Stimulated activated CD4-positive, alpha-beta T cell treated with anti-CD3 and anti-CD28 coated beads, TNF-alpha, amount 100 ng/mL, for 48 hours (primary cell): ENCODE measurements at regions not wholly inside any gene's neighbourhood (a gene's known extent, or its start where the extent isn't known, plus 50 kb on each side); places are given as distances from the start of the nearest gene placed in this dataset.

Source experiments
- DNase-seq, 3 donors: peaks; one replicate each; pipeline ENCODE4 v3.0.0-alpha.2; 2020; ENCODE audit warnings: low read depth in 3 of 3

DNA sequence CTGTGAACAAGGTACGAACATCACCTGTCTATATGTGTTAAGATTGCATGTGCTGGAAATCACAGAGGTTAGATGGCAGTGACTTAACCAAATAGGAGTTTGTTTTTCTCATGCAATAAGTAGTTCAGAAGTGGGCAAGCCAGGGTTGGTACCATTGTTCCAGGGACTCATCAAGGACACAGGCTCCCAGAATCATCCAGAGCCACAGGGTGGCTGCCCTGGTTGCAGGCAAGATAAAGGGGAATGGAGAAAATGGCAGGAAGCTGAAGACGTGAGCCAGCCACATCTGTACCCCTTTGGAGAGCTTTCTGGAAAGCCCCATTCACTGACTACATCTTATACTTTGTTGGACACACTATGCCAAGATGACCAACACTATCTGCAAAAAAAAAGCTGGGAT is 126.0 kb upstream of the IL12B start:
- DNase-seq: no peak

DNA sequence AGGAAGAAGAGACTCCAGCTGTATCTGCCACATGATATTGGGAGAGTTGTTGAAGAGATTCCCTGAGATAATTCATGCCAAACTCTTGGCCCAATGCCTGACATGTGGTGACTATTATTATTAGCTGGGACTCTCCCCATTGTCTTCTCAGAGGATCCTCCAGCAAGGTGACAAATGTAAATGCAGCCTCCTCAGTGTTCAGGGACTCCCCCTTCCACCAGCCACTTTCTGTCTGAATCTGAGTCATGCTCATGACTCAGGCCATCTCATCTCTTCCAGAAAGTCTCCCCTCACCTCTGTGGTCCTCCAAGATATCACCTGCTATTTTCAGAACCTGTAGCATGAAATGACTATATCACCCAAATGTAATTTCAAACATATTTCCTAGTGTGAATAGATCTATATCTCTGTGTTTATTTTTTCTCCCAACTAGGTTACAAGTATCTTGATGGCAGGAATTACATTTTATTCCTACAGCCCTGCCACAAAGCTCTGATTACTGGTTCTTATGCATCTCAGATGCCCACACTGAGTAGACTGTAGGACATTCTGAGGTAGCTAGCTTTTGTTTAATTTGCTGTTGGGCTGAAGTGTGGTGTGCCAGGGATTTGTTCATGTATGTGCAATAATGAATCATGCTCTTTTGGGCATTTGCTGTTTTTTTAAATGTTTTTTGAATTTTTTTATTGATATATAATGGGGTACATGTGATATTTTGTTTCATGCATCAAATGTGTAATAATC is 126.6 kb upstream of the IL12B start:
- peak; percentile 62 to 66 (median 66) for DNase-seq

DNA sequence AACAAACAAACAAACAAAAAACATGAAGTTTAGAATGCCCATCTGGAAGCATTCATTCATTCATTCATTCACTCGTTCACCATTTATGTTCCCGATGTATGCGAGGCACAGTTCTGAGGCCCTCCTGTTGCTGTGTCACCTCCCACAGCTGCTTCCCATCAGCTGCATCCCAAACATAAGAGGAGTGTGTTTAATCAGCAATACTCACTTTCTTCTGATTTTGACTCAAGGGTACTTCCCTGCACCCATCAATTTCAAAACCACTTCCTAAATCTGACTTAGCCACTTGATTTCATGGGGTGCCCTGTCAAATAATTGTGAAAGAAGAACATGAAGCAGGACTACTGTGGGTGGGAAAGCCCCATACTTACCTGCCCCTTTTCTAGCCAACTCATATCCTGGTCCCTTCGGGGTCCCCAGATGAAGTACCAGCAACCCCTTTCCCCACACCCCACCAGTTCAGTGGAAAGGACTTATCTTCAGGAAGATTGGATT is 128.0 kb upstream of the IL12B start:
- no peak for DNase-seq

DNA sequence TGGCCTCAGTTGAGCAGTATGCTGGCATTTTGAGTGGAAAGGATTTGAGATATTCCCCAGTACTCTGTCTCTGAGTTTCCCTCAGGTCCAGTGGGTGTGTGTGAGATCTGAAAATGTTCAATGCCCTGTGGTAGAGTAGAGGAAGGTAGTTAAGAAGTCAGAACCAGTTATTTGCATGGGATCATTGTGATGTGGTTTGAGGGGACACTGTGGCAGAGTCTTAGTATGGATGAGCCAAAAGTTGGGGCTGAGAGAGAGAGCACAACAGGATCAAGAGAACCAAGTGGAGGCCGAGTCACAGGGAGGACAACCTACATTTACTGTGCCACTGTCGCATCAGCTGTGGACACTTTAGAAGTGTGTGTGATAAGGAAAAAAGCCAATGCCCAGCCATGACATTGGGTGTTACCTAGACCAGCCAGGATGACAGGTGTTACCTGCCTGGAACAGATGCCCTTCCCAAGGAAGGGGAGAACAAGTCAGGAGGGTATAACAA is 128.9 kb upstream of the IL12B start:
- no peak for DNase-seq

DNA sequence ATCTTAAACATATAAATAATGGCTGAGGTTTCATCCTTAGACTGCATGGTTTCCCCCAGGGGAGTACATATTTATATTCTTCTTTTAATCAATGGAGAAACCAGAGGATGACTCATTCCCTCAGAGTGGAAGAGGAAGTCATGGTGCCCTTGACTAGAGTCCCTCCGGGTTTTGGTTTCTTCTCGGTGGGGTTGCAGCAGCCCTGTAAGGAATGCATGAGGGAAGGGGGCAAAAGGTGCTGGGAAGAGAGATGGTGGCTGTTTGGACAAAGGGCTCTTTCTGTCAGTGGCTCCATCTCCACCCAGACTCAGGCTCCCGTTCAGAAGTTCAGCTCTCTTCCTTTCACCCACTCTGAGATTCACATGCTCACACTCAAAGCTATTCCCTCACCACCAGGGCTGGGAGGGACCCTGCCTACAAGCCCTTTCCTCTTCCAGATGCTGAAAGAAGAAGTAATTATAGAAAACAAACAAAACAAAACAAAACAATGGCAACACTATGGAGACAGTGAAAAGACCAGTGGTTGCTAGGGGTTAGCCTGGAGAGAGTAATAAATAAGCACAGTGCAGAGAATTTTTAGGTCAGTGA is 129.8 kb upstream of the IL12B start:
- DNase-seq: no peak

DNA sequence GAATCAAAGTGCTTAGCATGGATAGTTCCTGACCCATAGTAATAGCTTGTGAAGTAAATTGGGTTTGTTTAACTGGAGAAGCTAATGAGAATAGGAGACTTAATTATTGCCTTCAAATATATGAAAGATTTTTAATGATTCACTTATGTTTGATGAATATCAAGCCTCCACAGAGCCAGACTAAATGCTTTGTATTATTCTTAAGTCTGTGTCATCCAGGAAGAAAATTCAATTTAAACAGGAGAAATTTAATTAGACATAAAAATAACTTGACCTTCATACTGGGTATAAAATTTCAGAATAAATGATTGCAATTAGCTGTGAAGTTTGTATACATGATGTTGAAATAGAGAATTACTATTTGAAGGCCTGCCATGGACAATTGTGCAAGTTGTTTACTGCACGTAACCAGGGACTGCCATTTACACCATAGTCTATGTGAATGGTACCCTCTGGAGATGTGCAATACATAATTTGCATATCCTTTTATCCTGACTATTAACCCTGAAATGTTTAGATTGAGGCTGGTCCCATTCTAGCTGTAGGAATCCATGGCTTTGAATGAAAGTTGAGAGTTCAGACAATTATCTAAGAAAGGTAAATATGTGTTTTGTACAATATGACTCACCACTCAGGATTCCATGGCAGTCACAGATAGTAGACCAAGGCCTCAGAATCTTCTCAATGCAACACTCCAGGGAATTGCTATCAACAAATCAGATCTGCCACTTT is 133.5 kb upstream of the IL12B start:
- no peak for DNase-seq

DNA sequence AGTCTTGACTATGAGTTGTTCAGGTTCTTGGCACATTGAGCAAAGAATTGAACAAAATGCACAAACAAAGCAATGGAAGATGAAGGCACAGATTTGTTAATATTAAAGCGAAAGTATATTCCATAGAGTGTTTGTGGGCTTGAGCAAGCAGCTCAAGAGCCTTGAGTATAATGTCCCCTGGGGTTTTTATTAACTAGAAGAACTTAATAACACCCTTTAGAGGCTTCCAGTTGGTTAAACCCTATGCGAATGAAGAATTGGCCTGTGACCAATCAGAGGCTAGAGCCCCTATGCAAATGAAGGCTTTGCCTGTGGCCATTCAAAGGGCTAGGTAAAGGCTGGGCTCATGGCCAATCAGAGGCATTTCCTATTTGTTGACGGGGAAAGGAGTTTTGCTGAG is 135.3 kb upstream of the IL12B start:
- no peak for DNase-seq

DNA sequence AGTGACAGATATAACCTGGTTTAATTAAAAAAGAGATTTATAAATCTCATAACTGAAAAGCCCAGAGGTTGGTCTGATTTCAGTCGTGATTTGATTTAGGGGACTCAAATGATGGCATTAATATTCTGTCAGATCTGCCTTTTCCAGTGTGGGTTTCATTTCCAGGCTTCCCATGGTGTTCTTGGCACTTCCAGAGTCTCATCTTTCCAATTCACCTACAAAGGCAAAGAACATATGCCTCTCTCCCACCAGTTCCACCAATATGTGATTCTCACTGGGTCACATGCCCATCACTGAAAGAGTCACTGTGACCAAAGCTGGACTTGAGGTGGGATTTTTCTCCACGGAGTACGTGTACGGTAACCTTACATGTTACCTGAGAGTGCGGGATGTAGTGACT is 137.4 kb upstream of the IL12B start:
- DNase-seq: no peak

DNA sequence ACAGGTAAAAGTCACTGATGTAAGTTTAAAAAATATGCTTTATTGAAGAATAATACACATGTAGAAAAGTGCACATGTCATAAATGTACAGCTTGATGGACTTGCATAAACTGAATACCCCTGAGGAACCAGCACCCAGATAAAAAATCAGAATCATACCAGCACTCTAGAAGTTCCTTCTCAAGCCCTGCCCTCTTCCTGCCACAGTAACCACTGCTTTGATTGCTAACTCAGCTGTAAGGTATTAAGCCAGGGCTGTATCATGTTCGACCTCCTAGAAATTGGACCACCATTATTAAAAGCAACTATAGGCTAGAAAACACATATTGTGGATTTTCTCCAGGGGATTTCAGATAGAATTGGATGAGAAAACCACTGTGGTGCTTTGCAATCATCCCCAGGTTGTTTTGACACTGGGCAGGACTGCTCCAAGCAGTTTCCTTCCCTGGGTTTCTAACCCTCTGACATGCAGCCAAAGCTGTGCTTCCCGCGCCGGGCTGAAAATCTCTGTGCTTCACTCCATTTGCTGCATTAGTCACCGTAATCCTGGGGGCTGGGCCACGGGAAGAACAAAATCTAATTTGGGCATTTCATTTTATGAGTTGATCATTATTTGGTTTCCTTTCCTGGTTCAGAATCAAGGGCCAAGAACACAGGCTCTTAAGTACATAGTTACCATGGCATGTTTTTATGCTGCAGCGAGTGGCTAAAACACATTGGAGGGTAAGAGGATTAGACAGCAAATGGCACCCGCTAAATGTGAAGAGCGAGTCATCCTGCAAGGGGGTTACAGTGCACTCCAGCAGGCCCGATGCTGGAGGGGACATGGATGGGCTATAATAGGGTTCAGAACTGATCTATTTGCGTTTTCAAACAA is 139.4 kb upstream of the IL12B start:
- DNase-seq: no peak

DNA sequence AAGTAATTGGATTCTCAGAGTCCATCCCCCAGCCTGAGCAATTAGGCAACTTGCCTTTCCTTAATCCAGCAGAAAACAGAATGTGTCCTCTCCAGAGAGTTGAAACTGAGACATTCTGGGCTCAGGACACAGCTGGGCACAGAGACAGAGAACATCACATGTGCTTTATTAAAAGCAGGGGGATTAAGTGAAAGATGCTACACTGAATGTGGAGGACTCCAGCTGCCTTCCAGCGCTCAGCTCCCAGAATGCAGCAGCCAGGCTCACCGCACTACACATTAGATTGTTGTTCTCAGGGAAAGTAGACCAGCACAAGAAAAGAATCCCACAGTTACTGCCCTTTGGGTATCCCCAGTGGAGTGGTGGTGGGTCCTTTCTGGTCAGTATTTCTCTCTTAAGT is 141.6 kb upstream of the IL12B start:
- no peak for DNase-seq

DNA sequence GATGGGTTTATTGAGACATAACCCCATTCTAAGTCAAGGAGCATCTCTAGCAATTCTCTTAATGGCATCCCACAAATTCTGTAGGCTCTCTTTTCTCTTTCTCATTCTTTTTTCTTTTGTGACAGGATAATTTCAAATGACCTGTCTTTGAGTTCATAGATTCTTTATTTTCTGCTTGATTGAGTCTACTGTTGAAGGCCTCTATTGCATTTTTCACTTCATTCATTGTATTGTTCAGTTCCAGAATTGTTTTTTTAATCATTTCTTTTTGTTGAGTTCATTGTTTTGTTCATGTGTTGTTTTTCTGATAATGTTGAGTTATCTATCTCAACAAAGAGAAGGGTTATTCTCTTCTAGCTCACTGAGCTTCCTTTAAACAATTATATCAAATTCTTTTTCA is 144.7 kb upstream of the IL12B start:
- no peak for DNase-seq

DNA sequence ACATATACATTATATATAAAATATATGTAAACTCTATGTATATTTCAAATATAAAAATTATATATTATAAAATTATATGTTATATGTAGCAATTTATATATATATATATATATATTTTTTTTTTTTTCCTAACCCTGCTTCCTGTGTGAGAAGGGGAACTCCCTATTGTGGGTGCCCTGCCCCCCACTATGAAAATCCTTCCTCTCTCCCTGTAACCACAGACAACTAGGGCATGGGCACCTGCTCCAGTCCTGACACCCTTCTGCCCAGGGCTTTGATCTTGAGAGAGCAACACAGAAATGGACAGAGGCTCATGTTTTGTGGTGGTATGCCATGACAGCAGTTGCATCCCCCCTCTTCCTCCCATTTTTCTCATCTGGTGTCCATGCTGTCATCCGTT is 148.7 kb upstream of the IL12B start:
- no peak for DNase-seq

DNA sequence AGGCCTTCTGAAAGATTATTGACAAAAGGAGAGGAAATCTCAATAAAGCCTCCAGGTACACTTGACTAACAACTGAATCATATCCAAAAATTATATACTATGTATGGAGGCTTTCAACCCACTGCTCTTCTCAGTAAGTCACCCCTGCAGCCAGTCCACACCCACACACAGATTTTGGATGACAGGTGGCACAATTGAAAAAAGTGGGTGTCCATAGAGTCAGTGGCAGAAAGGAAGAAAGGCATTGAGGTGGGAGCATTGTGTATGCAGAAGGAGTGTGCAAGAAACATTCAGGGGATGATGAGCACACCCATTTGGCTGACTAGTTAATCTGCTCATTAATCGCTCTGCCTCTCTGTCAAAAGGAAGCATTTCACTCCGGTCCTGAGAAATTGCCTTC is 150.6 kb upstream of the IL12B start:
- no peak for DNase-seq

DNA sequence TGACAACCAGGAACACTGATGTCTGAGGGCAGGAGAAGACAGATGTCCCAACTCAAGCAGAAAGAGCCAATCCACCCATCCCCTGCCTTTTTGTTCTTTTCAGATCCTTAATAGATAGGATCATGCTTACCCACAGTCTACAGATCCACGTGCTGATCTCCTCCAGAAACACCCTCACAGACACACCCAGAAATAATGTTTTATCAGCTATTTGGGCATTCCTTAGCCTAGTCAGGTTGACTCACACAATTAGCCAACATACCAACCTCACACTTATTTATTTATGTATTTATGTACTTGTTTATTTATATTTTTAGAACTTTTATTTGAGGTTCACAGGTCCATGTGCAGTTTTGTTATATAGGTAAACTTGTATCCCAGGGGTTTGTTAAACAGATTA is 151.5 kb upstream of the IL12B start:
- no peak for DNase-seq

DNA sequence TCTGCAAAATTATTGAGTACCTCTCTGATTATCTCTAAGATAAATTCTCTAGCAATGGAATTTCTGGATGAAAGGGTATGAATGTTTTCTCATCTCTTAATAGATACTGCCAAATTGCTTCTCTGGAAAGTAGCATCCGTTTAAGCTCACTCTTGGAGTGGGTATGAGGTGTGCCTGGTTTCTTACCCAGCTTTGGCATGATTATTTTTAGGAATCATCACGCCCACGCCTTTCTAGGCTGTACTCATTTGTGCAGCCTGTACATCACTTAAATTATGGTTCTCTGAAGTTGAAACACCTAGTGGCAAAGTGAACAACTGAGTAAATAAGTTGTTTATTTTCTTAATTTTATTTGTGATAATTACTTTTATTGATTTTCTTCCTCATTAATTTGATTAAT is 156.5 kb upstream of the IL12B start:
- no peak for DNase-seq

DNA sequence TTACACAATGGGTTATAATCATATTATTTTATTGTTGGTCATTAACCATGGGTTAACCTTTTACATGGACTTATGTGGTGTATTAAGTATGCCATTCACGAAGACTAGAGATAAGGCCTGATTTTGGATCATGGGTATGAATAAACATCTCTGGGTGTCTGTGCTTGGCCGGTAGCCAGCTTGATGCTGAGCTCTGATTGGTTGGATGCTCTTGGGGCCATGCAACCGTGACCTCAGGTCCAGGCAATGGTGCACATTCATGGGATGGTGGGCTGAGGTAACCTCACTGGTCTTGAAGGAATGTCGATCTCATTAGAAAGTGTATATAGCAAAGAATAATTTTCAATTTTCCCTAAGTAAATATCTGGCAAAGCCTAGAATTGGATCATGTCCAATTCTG is 158.2 kb upstream of the IL12B start:
- no peak for DNase-seq

DNA sequence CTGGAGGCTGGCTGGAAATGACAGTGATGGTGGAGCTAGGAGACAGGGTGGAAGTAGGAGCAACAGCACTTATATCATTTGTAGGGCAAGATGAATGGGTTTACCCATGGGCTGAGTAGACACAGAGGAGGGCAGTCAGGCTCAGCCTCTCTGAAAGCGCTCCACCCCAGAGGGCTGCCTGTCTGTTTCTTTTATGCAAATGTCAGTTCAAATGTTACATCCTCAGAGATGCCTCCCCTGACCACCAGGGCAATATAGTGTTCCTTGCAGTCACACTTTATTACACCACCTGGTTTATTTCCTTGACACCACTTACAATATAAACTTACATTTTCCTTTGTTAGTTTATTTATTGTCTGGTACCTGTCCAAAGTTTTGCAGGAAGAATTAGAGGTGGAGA is 159.5 kb upstream of the IL12B start:
- no peak for DNase-seq

DNA sequence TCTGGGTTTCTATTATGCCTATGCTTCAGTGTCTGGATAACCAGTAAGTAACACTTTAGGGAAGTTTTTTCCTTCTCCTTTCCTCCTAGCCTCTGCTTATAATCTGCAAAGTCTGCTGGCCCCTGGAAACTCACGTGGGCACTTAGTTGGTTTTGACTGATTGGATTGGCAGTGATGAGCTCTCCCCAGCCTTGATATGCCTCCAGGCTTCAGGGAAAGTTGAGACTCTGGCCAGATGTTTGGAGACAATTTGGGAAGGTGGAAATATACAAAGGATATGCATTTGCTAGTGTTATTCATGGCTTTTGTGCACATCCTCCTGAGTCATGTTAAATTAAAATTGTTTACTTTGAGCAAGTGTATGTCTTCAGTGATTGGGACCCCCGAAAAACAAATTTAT is 160.2 kb upstream of the IL12B start:
- DNase-seq: no peak

DNA sequence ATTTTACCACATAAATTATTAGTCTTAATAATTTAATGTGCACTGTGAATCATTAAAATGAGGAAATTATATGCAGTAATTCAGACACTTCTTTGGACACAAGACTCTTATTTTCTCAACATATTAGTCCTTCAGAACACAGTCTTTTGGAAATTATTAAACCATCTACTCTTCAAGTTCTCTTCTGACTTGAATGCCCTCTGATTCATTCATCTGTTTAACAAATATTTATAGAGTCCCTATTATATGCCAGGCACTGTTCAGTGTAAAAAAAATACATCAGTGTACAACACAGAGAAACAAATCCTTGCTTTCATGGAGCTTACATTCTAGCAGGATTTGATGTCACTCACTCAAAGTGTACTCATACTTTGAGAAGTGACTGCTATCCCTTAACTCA is 163.4 kb upstream of the IL12B start:
- DNase-seq: no peak

DNA sequence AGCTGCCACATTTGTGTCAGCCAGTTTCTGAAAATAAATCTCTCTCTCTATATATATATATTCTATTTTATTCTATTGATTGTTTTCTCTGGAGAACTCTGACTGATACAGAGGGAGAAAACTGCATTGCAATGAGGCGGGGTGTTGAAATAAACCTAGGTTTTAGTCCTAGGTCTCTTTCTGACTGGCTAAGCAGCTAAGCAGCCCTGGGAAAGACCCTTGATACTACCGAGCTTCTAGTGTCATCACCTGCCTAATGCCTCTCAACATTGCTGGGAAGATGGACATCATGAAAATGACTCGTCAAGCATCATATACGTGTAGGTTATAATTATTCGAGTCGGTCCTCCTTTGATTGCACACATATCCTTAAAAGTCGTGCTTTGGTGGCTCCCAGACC is 166.5 kb upstream of the IL12B start:
- no peak for DNase-seq

DNA sequence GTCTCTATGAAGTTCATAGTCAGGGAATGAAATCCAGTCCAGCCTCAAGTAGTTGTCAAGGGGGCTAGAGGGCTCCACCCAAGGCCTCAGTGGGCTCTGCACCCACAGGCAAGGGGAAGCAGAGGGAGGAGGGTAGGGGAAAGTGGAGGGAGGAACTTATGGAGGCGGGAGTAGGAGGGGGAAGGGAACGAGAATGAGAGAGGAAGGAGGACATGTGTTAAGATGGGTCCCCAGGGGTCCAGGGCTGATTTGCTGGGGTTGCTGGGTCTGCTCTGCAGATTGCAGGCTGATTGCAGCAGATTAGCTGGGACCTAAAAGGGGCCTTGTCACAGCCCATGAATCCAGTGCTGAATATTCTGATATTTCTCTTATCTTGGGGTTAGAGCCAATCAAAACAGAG is 166.9 kb upstream of the IL12B start:
- DNase-seq: no peak

DNA sequence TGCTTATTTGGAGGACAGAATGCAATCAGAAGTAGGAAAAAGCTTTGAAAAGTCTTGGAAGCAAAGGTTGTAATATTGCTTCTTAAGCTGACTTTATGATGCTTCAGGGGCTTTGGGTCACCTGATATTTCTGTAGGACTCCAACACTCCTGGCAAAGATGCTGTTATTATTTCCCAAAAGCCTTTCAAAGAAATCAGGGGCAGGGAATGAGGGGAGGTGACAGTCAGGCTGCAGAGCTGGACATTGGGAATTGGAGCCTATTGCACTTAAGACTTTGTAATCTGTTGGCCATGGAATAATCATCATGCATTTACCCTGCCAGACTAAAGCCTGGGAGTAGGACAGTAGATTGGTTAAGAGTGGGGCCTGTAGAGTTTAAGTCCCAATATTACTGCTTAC is 168.3 kb upstream of the IL12B start:
- DNase-seq: no peak
